ENCODE measurements at regions not wholly inside any gene's neighbourhood (a gene's known extent, or its start where the extent isn't known, plus 50 kb on each side); places are given as distances from the start of the nearest gene placed in this dataset.
A peak's percentile ranks its signal among the peaks of the same experiment; 100 is the strongest.
"Not testable (repeated sequence)": the region's sequence is repeated elsewhere in the genome, so short reads cannot be mapped to it uniquely, and the experiment has no call there.

DNA sequence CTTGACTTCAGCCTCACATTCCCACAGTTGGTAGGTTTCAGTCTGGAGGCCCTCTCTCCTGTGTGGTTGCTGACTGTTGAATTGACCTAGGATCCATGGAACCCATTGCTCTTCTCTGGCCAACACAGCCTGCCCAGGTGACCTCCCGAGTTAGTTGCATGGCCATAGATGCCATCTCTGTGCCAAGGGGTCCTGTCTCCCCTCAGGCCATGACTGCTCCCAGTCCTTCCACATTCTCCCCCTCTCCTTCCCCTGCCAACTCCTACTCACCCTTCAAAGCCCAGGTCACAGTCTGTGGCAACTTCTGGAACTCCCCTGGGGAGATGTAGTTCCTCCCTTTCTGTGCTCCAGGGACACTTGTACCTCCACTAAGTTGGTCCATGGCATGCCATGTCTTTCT is 67.3 kb upstream of the GRB10 start:
- Histone ChIP-seq H3K4me3 (no peak overlapping the region), H3K27ac (no peak overlapping the region), H3K4me1 (no peaks in the 10 kb centered on the region), H3K9me3 (no peaks in the 10 kb centered on the region), H3K36me3 (no peaks in the 10 kb centered on the region), H3K27me3 (no peaks in the 10 kb centered on the region)
- no peak for TF ChIP-seq CTCF (IDR thresholded peaks at IDR 0.05)
- no peak for DNase-seq (ENCODE audit: low spot score)

- DNase-seq (ENCODE audit: low spot score) = no peak
These were observed 65.5 kb upstream of the GRB10 start for GRCh38 chr7:50848203-50848602.

GRCh38 chr7:50844861-50845260 is 62.2 kb upstream of the GRB10 start:
- not testable (repeated sequence) for H3K27ac ChIP-seq; DNase-seq (ENCODE audit: low spot score); H3K27me3 ChIP-seq; H3K4me1 ChIP-seq; H3K36me3 ChIP-seq; H3K4me3 ChIP-seq; H3K9me3 ChIP-seq

More at GRCh38 chr7:50848203-50848602, 65.5 kb upstream of the GRB10 start:
- TF ChIP-seq CTCF (IDR thresholded peaks at IDR 0.05) = no peak
- Histone ChIP-seq H3K4me3 (no peak overlapping the region), H3K4me1 (no peaks in the 10 kb centered on the region), H3K27ac (no peak overlapping the region), H3K9me3 (no peaks in the 10 kb centered on the region), H3K36me3 (no peaks in the 10 kb centered on the region), H3K27me3 (no peaks in the 10 kb centered on the region)

DNA sequence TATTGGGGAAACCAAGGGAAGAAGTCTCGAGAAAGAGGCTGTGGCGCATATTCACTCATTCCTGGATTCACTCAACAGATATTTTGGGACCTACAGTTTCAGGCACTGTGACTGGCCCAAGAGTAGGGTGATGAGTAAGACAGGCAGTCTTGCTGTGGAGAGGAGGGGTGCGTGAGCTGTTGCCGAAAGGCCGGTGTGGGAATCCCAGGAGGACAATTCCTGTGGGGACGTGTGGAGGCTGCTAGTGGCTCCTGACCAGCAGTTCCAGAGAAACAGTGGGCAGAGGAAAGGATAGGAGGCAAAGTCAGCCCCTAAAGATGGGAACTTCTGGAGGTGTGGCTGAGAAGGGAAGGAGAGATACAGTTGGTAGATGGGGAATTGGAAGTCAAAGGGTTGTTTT is 59.3 kb upstream of the GRB10 start:
- no peaks in the 10 kb centered on the region for H3K9me3 ChIP-seq
- DNase-seq (ENCODE audit: low spot score) = no peak
- H3K4me3 ChIP-seq = no peak overlapping the region
- H3K4me1 ChIP-seq = no peaks in the 10 kb centered on the region
- H3K36me3 ChIP-seq = no peaks in the 10 kb centered on the region
- H3K27ac ChIP-seq = no peak overlapping the region
- H3K27me3 ChIP-seq = no peaks in the 10 kb centered on the region
- no peak for TF ChIP-seq CTCF (IDR thresholded peaks at IDR 0.05)

DNA sequence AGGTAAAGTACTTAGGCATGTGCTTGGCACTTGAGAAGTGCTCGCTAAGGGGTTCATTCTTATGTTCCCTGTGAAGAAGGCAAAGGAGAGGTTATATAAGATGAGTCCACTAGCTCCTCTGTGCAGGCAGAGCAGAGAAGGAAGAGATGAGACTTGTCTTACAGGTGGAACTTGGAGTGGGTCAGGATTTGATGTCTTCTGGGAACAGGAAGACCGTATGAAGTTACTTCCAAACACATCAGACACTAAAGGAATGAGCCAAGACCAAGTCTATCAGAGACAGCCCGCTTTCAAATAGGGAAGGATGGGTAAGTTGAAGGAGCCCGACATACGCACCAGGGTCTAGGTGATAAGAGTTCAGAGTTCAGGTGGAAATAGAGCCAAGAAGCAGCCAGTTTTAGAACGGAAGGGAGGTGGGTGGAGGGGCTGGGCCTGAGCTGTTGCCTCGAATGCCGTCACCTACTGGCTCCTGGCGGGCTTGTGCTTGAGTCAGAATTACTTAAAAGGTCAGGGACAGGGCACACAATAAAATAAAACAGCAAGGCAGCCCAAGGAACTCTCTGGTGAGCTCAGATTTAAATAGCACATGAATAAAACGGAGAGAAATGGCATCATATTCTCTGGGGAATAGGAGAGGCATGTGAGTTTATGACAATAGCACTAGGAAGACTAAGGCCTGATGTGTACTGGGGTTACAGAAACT is 56.1 kb upstream of the GRB10 start:
- H3K4me3 ChIP-seq = no peak overlapping the region
- peak overlapping the region; percentile 49 to 53 for H3K27ac ChIP-seq
- peak; percentile 85 for DNase-seq (ENCODE audit: low spot score)
- no peaks in the 10 kb centered on the region for H3K9me3 ChIP-seq
- H3K27me3 ChIP-seq = no peaks in the 10 kb centered on the region
- TF ChIP-seq CTCF (IDR thresholded peaks at IDR 0.05) = no peak
- H3K36me3 ChIP-seq = no peaks in the 10 kb centered on the region
- no peaks in the 10 kb centered on the region for H3K4me1 ChIP-seq

- Histone ChIP-seq H3K4me3 (no peak overlapping the region), H3K4me1 (no peaks in the 10 kb centered on the region), H3K27ac (peak overlapping the region; percentile 49 to 53), H3K27me3 (no peaks in the 10 kb centered on the region), H3K36me3 (no peaks in the 10 kb centered on the region), H3K9me3 (no peaks in the 10 kb centered on the region)
- no peak for DNase-seq (ENCODE audit: low spot score)
- no peak for TF ChIP-seq CTCF (IDR thresholded peaks at IDR 0.05)
These were observed 55.3 kb upstream of the GRB10 start for GRCh38 chr7:50837965-50838364.
